ENCODE measurements at regions not wholly inside any gene's neighbourhood (a gene's known extent, or its start where the extent isn't known, plus 50 kb on each side); places are given as distances from the start of the nearest gene placed in this dataset.

DNA sequence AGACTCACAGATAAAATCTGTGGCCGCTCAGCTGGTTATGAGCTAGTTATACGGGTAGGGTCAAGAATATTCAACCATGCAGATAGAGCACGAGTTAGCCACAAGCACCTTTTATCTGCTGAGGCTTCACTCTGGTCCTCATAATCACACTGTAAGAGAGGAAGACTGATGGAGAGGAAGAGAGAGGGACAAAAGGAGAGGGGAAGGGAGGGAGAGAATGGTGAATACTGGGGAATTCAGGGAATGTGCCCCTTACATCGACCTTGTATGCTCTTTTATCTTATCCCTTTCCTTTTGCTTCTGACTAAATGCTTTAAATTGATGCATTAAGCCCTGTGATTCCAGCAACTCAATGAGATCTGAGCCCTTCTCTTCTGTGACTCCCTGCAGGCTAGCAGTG is 333.1 kb downstream of the DSEL start:
- WGBS, 2 donors, result 60 to 66% methylated on average over 4 of the region's 4 CpGs
- TF ChIP-seq, protein P1, sequence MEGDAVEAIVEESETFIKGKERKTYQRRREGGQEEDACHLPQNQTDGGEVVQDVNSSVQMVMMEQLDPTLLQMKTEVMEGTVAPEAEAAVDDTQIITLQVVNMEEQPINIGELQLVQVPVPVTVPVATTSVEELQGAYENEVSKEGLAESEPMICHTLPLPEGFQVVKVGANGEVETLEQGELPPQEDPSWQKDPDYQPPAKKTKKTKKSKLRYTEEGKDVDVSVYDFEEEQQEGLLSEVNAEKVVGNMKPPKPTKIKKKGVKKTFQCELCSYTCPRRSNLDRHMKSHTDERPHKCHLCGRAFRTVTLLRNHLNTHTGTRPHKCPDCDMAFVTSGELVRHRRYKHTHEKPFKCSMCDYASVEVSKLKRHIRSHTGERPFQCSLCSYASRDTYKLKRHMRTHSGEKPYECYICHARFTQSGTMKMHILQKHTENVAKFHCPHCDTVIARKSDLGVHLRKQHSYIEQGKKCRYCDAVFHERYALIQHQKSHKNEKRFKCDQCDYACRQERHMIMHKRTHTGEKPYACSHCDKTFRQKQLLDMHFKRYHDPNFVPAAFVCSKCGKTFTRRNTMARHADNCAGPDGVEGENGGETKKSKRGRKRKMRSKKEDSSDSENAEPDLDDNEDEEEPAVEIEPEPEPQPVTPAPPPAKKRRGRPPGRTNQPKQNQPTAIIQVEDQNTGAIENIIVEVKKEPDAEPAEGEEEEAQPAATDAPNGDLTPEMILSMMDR (IDR thresholded peaks at IDR 0.05; ENCODE audit: control extremely low read depth, extremely low read depth), result no peak
- ATAC-seq (ENCODE audit: insufficient read depth, low FRiP score) (no peak), DNase-seq (no peak)
- Histone ChIP-seq H3K27me3 (ENCODE audit: control insufficient read depth in 3 of 3, insufficient read depth in 3 of 3, low read length in 2 of 3) (no peaks in the 10 kb centered on the region), H3K4me3 (no peak overlapping the region), H3K9ac (ENCODE audit: insufficient read depth in 1 of 2, low read length in 2 of 2) (no peak overlapping the region), H3K36me3 (ENCODE audit: control insufficient read depth in 4 of 4, insufficient read depth in 4 of 4, low read length in 4 of 4) (no peaks in the 10 kb centered on the region), H3K4me1 (ENCODE audit: control insufficient read depth in 5 of 5, insufficient read depth in 5 of 5, low read length in 5 of 5) (peaks cover 0 to 4% (median 0%) of the 10 kb centered on the region in 5 donors), H3K27ac (ENCODE audit: low read depth in 1 of 2, low read length in 1 of 2) (no peak overlapping the region), H3K9me3 (ENCODE audit: control insufficient read depth in 4 of 4, insufficient read depth in 3 of 4, low read length in 3 of 4) (no peaks in the 10 kb centered on the region)

DNA sequence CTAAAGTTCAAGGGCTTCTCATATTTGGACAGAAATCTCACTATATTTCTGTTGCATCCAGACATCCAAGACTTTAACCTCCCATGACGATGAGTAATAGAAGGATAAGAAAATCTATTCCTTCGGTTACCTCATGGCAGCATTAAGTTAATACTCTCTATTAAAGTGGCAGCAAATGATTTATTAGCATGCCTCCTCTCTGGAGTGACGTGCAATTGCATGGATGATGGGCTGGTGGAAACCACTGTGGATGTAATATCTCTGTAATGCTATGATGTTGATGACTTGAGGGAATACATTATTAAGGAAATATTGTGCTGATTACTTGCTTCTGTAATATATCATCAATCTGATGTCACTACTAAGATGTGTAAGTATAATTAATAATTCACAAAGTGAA is 336.8 kb downstream of the DSEL start:
- Histone ChIP-seq H3K27me3 (ENCODE audit: control insufficient read depth in 3 of 3, insufficient read depth in 3 of 3, low read length in 2 of 3) (no peaks in the 10 kb centered on the region), H3K9me3 (ENCODE audit: control insufficient read depth in 4 of 4, insufficient read depth in 3 of 4, low read length in 3 of 4) (no peaks in the 10 kb centered on the region), H3K4me3 (no peak overlapping the region), H3K27ac (ENCODE audit: low read depth in 1 of 2, low read length in 1 of 2) (no peak overlapping the region), H3K4me1 (ENCODE audit: control insufficient read depth in 5 of 5, insufficient read depth in 5 of 5, low read length in 5 of 5) (no peaks in the 10 kb centered on the region), H3K36me3 (ENCODE audit: control insufficient read depth in 4 of 4, insufficient read depth in 4 of 4, low read length in 4 of 4) (no peaks in the 10 kb centered on the region), H3K9ac (ENCODE audit: insufficient read depth in 1 of 2, low read length in 2 of 2) (no peak overlapping the region)
- ATAC-seq (ENCODE audit: insufficient read depth, low FRiP score) (no peak), DNase-seq (no peak)
- TF ChIP-seq, protein P1 (IDR thresholded peaks at IDR 0.05; ENCODE audit: control extremely low read depth, extremely low read depth), result no peak
- 73 to 84% methylated on average over 3 of the region's 3 CpGs for WGBS, 2 donors

DNA sequence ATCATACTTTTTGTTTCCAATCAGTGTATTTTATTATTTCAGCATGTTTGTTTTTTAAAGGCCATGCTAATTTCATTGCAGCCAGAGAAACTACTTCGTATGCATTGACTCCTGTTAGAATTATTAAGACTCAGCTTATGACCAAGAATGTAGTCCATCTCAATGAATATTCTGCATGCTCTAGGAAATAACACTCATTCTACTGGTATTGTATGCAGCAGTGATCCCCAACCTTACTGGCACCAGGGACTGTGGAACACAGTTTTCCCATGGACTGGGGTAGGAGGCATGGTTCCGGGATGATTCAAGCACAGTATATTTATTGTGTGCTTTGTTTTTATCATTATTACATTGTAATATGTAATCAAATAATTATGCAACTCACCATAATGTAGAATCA is 356.9 kb downstream of the DSEL start:
- H3K9me3 ChIP-seq (ENCODE audit: control insufficient read depth in 4 of 4, insufficient read depth in 3 of 4, low read length in 3 of 4), result no peaks in the 10 kb centered on the region
- no peaks in the 10 kb centered on the region for H3K27me3 ChIP-seq (ENCODE audit: control insufficient read depth in 3 of 3, insufficient read depth in 3 of 3, low read length in 2 of 3)
- 91 to 94% methylated on average over 2 of the region's 2 CpGs for WGBS, 2 donors
- no peak overlapping the region for H3K4me3 ChIP-seq
- DNase-seq (no peak), ATAC-seq (ENCODE audit: insufficient read depth, low FRiP score) (no peak)
- no peak overlapping the region for H3K9ac ChIP-seq (ENCODE audit: insufficient read depth in 1 of 2, low read length in 2 of 2)
- H3K36me3 ChIP-seq (ENCODE audit: control insufficient read depth in 4 of 4, insufficient read depth in 4 of 4, low read length in 4 of 4), result no peaks in the 10 kb centered on the region
- no peaks in the 10 kb centered on the region for H3K4me1 ChIP-seq (ENCODE audit: control insufficient read depth in 5 of 5, insufficient read depth in 5 of 5, low read length in 5 of 5)
- TF ChIP-seq, protein P1 (IDR thresholded peaks at IDR 0.05; ENCODE audit: control extremely low read depth, extremely low read depth), result no peak
- H3K27ac ChIP-seq (ENCODE audit: low read depth in 1 of 2, low read length in 1 of 2), result no peak overlapping the region

DNA sequence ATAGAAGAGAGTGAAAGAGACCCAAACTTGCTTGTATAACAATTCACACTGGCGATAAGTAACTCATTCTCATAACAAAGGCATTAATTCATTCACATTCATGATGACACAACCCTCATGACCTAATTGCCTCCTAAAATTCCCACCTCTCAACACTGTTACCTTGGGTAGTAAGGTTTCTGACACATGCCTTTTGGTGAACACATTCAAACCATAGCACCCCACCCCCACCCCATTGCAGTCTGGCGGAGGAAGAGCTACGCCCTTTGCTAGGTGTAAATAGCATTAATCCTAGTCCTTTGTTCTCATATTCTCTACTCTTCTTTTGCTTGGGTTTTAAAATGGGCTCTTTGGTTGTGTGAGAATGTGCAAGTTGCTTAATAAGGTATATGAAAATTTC is 361.5 kb downstream of the DSEL start:
- H3K4me1 ChIP-seq (ENCODE audit: control insufficient read depth in 5 of 5, insufficient read depth in 5 of 5, low read length in 5 of 5), result no peaks in the 10 kb centered on the region
- H3K36me3 ChIP-seq (ENCODE audit: control insufficient read depth in 4 of 4, insufficient read depth in 4 of 4, low read length in 4 of 4), result no peaks in the 10 kb centered on the region
- H3K9me3 ChIP-seq (ENCODE audit: control insufficient read depth in 4 of 4, insufficient read depth in 3 of 4, low read length in 3 of 4), result no peaks in the 10 kb centered on the region
- H3K4me3 ChIP-seq, result no peak overlapping the region
- no peak overlapping the region for H3K27ac ChIP-seq (ENCODE audit: low read depth in 1 of 2, low read length in 1 of 2)
- TF ChIP-seq, protein P1 (IDR thresholded peaks at IDR 0.05; ENCODE audit: control extremely low read depth, extremely low read depth), result no peak
- 93 to 95% methylated on average over 3 of the region's 3 CpGs for WGBS, 2 donors
- no peaks in the 10 kb centered on the region for H3K27me3 ChIP-seq (ENCODE audit: control insufficient read depth in 3 of 3, insufficient read depth in 3 of 3, low read length in 2 of 3)
- H3K9ac ChIP-seq (ENCODE audit: insufficient read depth in 1 of 2, low read length in 2 of 2), result no peak overlapping the region
- ATAC-seq (ENCODE audit: insufficient read depth, low FRiP score) (no peak), DNase-seq (no peak)
